Thyroid gland (tissue), 4 donors: ENCODE measurements at regions not wholly inside any gene's neighbourhood (a gene's known extent, or its start where the extent isn't known, plus 50 kb on each side); places are given as distances from the start of the nearest gene placed in this dataset.

Experiments
- POLR2A ChIP-seq, 2 donors: fragments of 450-650 bp; IDR thresholded peaks; one replicate each; pipeline ENCODE4 v1.6.1; 2017; ENCODE audit warnings: antibody characterized with exemption in 2 of 2, mild to moderate bottlenecking in 2 of 2, moderate library complexity in 1 of 2
- TF ChIP-seq, protein P1 (sequence below), 6 experiments: fragments of 200-600 bp in 3 of 6; fragments of 450-650 bp in 3 of 6; sonication (generic) in 3 of 6; IDR thresholded peaks; one replicate each; pipeline ENCODE4 v1.5.1; 2016 to 2019; ENCODE audit warnings: antibody characterized with exemption in 6 of 6, mild to moderate bottlenecking in 2 of 6, inconsistent platforms in 1 of 6, moderate library complexity in 1 of 6

GRCh38 chr7:131723926-131724325 lies 167.5 kb upstream of the PODXL start:
- TF ChIP-seq, protein P1, sequence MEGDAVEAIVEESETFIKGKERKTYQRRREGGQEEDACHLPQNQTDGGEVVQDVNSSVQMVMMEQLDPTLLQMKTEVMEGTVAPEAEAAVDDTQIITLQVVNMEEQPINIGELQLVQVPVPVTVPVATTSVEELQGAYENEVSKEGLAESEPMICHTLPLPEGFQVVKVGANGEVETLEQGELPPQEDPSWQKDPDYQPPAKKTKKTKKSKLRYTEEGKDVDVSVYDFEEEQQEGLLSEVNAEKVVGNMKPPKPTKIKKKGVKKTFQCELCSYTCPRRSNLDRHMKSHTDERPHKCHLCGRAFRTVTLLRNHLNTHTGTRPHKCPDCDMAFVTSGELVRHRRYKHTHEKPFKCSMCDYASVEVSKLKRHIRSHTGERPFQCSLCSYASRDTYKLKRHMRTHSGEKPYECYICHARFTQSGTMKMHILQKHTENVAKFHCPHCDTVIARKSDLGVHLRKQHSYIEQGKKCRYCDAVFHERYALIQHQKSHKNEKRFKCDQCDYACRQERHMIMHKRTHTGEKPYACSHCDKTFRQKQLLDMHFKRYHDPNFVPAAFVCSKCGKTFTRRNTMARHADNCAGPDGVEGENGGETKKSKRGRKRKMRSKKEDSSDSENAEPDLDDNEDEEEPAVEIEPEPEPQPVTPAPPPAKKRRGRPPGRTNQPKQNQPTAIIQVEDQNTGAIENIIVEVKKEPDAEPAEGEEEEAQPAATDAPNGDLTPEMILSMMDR (IDR thresholded peaks at IDR 0.05) = no peak
- TF ChIP-seq POLR2A (IDR thresholded peaks at IDR 0.05) = no peak
